CD14-positive monocyte (primary cell): ENCODE measurements at regions not wholly inside any gene's neighbourhood (a gene's known extent, or its start where the extent isn't known, plus 50 kb on each side); places are given as distances from the start of the nearest gene placed in this dataset.
A peak's percentile ranks its signal among the peaks of the same experiment; 100 is the strongest.

ENCODE experiments used
- DNase-seq, 3 donors: peaks; one replicate each; pipeline ENCODE4 v3.0.0-alpha.2; 2011 to 2022
- H2AFZ ChIP-seq: 2 replicates; pipeline ENCODE4 v1.6.0; 2012; ENCODE audit warnings: mild to moderate bottlenecking, low read depth, low read length, inconsistent platforms; ENCODE audit not compliant: insufficient read depth, poor library complexity, severe bottlenecking
- H3K27ac ChIP-seq, 2 donors: 1 replicate in 1 of 2; 2 replicates in 1 of 2; pipeline ENCODE4 v1.5.1; 2012 to 2013; ENCODE audit warnings: low read length in 2 of 2, control low read depth in 1 of 2, inconsistent platforms in 1 of 2, low read depth in 1 of 2, mild to moderate bottlenecking in 1 of 2
- H3K27me3 ChIP-seq, 2 donors: one replicate each; pipeline versions ENCODE4 v1.6.0 to v1.6.1; 2011 to 2013; ENCODE audit warnings: low read length in 2 of 2; ENCODE audit not compliant: control insufficient read depth in 2 of 2, insufficient read depth in 2 of 2
- H3K36me3 ChIP-seq, 2 donors: replicated peaks in 1 of 2; 1 replicate in 1 of 2; 2 replicates in 1 of 2; pipeline versions ENCODE4 v1.5.1 to v1.6.1; 2012 to 2013; ENCODE audit warnings: low read length in 2 of 2, control low read depth in 1 of 2, inconsistent platforms in 1 of 2, mild to moderate bottlenecking in 1 of 2; ENCODE audit not compliant: insufficient read depth in 2 of 2, control insufficient read depth in 1 of 2
- H3K4me1 ChIP-seq, 2 donors: 1 replicate in 1 of 2; 2 replicates in 1 of 2; pipeline versions ENCODE4 v1.5.1 to v1.6.1; 2012 to 2013; ENCODE audit warnings: low read length in 2 of 2, control low read depth in 1 of 2, inconsistent platforms in 1 of 2, mild to moderate bottlenecking in 1 of 2, moderate library complexity in 1 of 2; ENCODE audit not compliant: insufficient read depth in 2 of 2, control insufficient read depth in 1 of 2
- H3K4me2 ChIP-seq: replicated peaks from 2 replicates; pipeline ENCODE3; 2012; ENCODE audit warnings: low read length, moderate library complexity, mild to moderate bottlenecking; ENCODE audit not compliant: poor library complexity, severe bottlenecking; ENCODE audit errors: extremely low read depth
- H3K4me3 ChIP-seq, 3 experiments: fragments of 200-600 bp in 1 of 3; sonication (generic) in 1 of 3; replicated peaks in 1 of 3; 1 replicate in 2 of 3; 2 replicates in 1 of 3; pipeline ENCODE4 v1.5.1; 2011 to 2013; ENCODE audit warnings: low read length in 3 of 3, mild to moderate bottlenecking in 3 of 3, control low read depth in 2 of 3, low read depth in 2 of 3, inconsistent platforms in 1 of 3, moderate library complexity in 1 of 3
- H3K79me2 ChIP-seq: 2 replicates; pipeline ENCODE4 v1.6.0; 2012; ENCODE audit warnings: mild to moderate bottlenecking, control low read depth, inconsistent platforms, low read length, moderate library complexity; ENCODE audit not compliant: insufficient read depth
- H3K9ac ChIP-seq: 2 replicates; pipeline ENCODE4 v1.6.0; 2017; ENCODE audit warnings: low read length, mild to moderate bottlenecking; ENCODE audit not compliant: insufficient read depth, poor library complexity, severe bottlenecking
- H3K9me3 ChIP-seq, 2 donors: replicated peaks in 1 of 2; 1 replicate in 1 of 2; 2 replicates in 1 of 2; pipeline versions ENCODE4 v1.5.1 to v1.6.1; 2012 to 2013; ENCODE audit warnings: low read length in 2 of 2, control low read depth in 1 of 2; ENCODE audit not compliant: control insufficient read depth in 1 of 2, insufficient read depth in 1 of 2
- H4K20me1 ChIP-seq: 2 replicates; pipeline ENCODE4 v1.6.0; 2012; ENCODE audit warnings: mild to moderate bottlenecking, low read length, control low read depth, moderate library complexity; ENCODE audit not compliant: insufficient read depth
- H3K27ac Mint-ChIP-seq, 7 donors: one replicate each; pipeline ENCODE4 v1.8.0; 2020; ENCODE audit warnings: mild to moderate bottlenecking in 7 of 7, mixed read lengths in 7 of 7, moderate library complexity in 6 of 7, inconsistent platforms in 2 of 7
- H3K27me3 Mint-ChIP-seq, 3 donors: one replicate each; pipeline ENCODE4 v1.8.0; 2021 to 2022; ENCODE audit warnings: low read depth in 3 of 3, mild to moderate bottlenecking in 3 of 3, mixed read lengths in 3 of 3, moderate library complexity in 3 of 3, inconsistent platforms in 1 of 3
- H3K36me3 Mint-ChIP-seq, 2 donors: one replicate each; pipeline ENCODE4 v1.8.0; 2020; ENCODE audit warnings: mixed read lengths in 2 of 2, inconsistent platforms in 1 of 2, mild to moderate bottlenecking in 1 of 2
- H3K4me1 Mint-ChIP-seq: one replicate; pipeline ENCODE4 v1.8.0; 2020; ENCODE audit warnings: mild to moderate bottlenecking, mixed read lengths
- H3K4me3 Mint-ChIP-seq, 2 donors: one replicate each; pipeline ENCODE4 v1.8.0; 2020; ENCODE audit warnings: mild to moderate bottlenecking in 2 of 2, mixed read lengths in 2 of 2, moderate library complexity in 1 of 2
- H3K9me3 Mint-ChIP-seq, 7 donors: one replicate each; pipeline ENCODE4 v1.8.0; 2020 to 2022; ENCODE audit warnings: mixed read lengths in 7 of 7, mild to moderate bottlenecking in 6 of 7, moderate library complexity in 6 of 7, inconsistent platforms in 2 of 7
- CTCF ChIP-seq: fragments of 200-600 bp; IDR thresholded peaks from one replicate; pipeline ENCODE4 v1.8.0; 2022; ENCODE audit warnings: antibody characterized with exemption, mild to moderate bottlenecking
- WGBS: methylation state at CpG from one replicate; pipeline ENCODE4 v1.1.5; 2013; ENCODE audit warnings: missing lambda C conversion rate; ENCODE audit not compliant: insufficient coverage; 5-methylcytosine and 5-hydroxymethylcytosine counted together
- intact Hi-C, 2 donors: fragments of 100-400 bp; cut with micrococcal nuclease; formaldehyde crosslinking; loops; one replicate each; pipeline versions ENCODE4 v1.15.0 to v1.15.1; 2023

GRCh38 chr1:229759586-229759985, 133.5 kb downstream of the URB2 start:
- no peaks in the 10 kb centered on the region for H3K4me1 Mint-ChIP-seq
- H3K4me3 ChIP-seq: no peak overlapping the region
- H3K4me1 ChIP-seq: no peaks in the 10 kb centered on the region
- H3K4me3 Mint-ChIP-seq: no peak overlapping the region
- intact Hi-C loops: loop anchor here in 1 of 2 donors (5.0 kb wide), 1 partner anchor 152 kb away; no protein-coding TSS in a partner anchor
- H3K27ac ChIP-seq: no peak overlapping the region
- peaks cover 8 to 10% of the 10 kb centered on the region in 2 donors for H3K9me3 ChIP-seq
- no peaks in the 10 kb centered on the region for H3K27me3 ChIP-seq
- H2AFZ ChIP-seq: no peak overlapping the region
- peaks cover 0 to 14% (median 7%) of the 10 kb centered on the region in 7 donors for H3K9me3 Mint-ChIP-seq
- no peaks in the 10 kb centered on the region for H3K79me2 ChIP-seq
- H3K27ac Mint-ChIP-seq: no peak overlapping the region
- no peak for DNase-seq
- TF ChIP-seq CTCF: no peak
- no CpG with 5 or more reads among the region's 2 CpGs for WGBS
- H3K9ac ChIP-seq: no peak overlapping the region
- no peaks in the 10 kb centered on the region for H3K36me3 ChIP-seq
- no peaks in the 10 kb centered on the region for H3K36me3 Mint-ChIP-seq
- no peaks in the 10 kb centered on the region for H4K20me1 ChIP-seq
- H3K27me3 Mint-ChIP-seq: peaks cover 2 to 5% (median 4%) of the 10 kb centered on the region in 3 donors
- H3K4me2 ChIP-seq: no peak overlapping the region

- peaks cover 2 to 5% (median 4%) of the 10 kb centered on the region in 3 donors for H3K27me3 Mint-ChIP-seq
- peak overlapping the region in 1 of 7 donors; percentile 63 for H3K27ac Mint-ChIP-seq
- Histone ChIP-seq H3K4me2 (no peak overlapping the region), H3K27me3 (no peaks in the 10 kb centered on the region), H3K4me3 (no peak overlapping the region), H4K20me1 (no peaks in the 10 kb centered on the region), H3K4me1 (no peaks in the 10 kb centered on the region), H2AFZ (no peak overlapping the region), H3K9me3 (peaks cover 8 to 10% of the 10 kb centered on the region in 2 donors), H3K27ac (no peak overlapping the region), H3K79me2 (no peaks in the 10 kb centered on the region), H3K9ac (no peak overlapping the region), H3K36me3 (no peaks in the 10 kb centered on the region)
- DNase-seq: no peak
- intact Hi-C loops: no loop called here
- TF ChIP-seq CTCF: no peak
- peaks cover 0 to 14% (median 7%) of the 10 kb centered on the region in 7 donors for H3K9me3 Mint-ChIP-seq
- H3K4me1 Mint-ChIP-seq: no peaks in the 10 kb centered on the region
- no peaks in the 10 kb centered on the region for H3K36me3 Mint-ChIP-seq
- no peak overlapping the region for H3K4me3 Mint-ChIP-seq
- 92% methylated on average over 6 of the region's 7 CpGs for WGBS
Measured at GRCh38 chr1:229760478-229760996, 134.5 kb downstream of the URB2 start.
